ENCODE measurements at regions not wholly inside any gene's neighbourhood (a gene's known extent, or its start where the extent isn't known, plus 50 kb on each side); places are given as distances from the start of the nearest gene placed in this dataset.
"Not testable (repeated sequence)": the region's sequence is repeated elsewhere in the genome, so short reads cannot be mapped to it uniquely, and the experiment has no call there.

- DNase-seq = no peak
Measured at GRCh38 chr1:228669242-228669585, 66.1 kb upstream of the RHOU start.

DNA sequence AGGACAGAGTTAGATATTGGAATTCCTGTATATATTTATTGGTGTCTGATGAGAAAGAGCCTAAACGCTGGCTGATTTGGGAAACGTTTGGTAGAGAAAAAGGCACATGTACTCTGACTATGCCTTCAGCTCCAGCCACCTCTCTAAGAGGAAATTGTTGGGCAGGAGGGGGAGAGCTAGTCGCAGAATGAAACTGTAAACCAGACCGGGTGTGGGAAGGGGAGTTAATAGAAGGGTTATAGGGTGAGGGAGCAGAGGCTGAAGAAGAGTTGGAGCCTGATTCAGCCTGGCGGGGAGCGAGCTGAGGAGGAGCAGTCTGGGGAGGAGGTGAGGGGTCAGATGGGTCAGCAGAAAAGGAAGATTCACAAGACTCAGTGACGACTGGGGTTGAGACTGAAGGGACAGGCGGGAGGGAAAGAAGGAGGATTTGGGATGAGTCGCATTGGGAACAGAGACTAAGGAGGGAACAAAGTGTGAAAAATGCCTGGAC lies 54.2 kb upstream of the RHOU start:
- DNase-seq = not testable (repeated sequence)

- no peak for DNase-seq
Measured at GRCh38 chr1:228683428-228683827, 51.9 kb upstream of the RHOU start.

DNA sequence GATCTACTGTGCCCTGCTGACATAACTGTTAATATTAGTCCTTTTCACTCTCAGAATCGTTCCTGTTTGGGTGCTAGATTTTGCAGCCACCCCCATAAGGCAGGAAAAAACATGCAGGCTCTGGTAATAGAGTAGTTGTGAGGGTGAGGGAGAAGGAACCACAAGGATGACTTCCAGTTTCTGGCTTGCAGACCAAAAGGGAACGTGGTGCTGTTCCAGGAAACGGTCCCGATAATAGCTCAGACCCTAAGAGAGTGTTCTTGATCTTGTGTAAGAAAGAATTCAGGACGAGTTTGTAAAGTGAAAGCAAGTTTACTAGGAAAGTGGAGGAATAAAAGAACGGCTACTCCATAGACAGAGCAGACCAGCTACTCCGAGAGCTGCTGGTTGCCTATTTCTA lies 50.7 kb upstream of the RHOU start:
- no peak for DNase-seq

DNA sequence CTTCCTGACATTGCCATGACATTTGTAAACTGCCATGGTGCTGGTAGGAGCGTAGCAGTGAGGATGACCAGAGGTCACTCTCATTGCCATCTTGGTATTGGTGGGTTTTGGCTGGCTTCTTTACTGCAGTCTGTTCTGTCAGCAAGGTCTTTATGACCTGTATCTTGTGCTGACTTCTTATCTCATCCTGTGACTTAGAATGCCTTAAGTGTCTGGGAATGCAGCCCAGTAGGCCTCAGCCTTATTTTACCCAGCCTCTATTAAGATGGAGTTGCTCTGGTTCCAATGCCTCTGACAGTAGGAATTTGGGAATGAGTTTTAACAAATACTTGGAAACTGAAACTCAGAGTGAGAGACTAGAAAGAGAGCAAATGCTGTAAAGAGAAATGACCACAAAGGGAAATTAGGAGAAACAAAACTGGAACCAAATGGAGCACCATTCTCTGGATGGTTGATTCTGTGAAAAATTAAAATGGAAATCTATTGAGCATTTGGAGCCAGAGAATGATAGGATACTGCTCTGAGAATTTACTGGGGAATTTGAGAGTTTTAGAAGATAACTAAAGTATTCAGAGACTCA lies 50.1 kb upstream of the RHOU start:
- no peak for DNase-seq

All from NCI-H146 (cell line).